ENCODE measurements at regions not wholly inside any gene's neighbourhood (a gene's known extent, or its start where the extent isn't known, plus 50 kb on each side); places are given as distances from the start of the nearest gene placed in this dataset.

DNA sequence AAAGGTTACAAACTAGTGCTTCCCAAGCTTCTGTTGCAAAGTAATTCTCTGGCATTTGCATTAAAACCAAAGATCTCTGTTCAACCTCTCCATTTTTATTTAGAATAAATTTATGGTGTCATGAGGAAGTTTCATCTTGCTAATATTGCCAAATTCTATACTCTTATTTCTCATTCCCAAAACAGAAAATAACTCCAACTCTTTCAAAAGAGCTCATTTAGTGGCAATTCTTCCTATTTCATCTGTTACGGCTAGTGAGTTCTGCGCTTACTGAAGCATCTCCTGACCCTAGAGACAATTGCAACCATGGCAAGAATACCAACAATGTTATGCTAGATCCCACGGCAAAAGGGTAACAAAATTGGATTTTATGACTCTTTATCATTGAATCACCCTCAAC, 97.0 kb downstream of the HINT1 start:
- TF ChIP-seq POLR2A (IDR thresholded peaks at IDR 0.05) = no peak
- TF ChIP-seq, protein P1, sequence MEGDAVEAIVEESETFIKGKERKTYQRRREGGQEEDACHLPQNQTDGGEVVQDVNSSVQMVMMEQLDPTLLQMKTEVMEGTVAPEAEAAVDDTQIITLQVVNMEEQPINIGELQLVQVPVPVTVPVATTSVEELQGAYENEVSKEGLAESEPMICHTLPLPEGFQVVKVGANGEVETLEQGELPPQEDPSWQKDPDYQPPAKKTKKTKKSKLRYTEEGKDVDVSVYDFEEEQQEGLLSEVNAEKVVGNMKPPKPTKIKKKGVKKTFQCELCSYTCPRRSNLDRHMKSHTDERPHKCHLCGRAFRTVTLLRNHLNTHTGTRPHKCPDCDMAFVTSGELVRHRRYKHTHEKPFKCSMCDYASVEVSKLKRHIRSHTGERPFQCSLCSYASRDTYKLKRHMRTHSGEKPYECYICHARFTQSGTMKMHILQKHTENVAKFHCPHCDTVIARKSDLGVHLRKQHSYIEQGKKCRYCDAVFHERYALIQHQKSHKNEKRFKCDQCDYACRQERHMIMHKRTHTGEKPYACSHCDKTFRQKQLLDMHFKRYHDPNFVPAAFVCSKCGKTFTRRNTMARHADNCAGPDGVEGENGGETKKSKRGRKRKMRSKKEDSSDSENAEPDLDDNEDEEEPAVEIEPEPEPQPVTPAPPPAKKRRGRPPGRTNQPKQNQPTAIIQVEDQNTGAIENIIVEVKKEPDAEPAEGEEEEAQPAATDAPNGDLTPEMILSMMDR (IDR thresholded peaks at IDR 0.05) = no peak

Data from right lobe of liver (tissue), 4 donors.